Osteoblast (primary cell): ENCODE measurements at regions not wholly inside any gene's neighbourhood (a gene's known extent, or its start where the extent isn't known, plus 50 kb on each side); places are given as distances from the start of the nearest gene placed in this dataset.

ENCODE experiments used
- DNase-seq: peaks from one replicate; pipeline ENCODE4 v3.0.0; 2011; ENCODE audit warnings: low spot score, mixed read lengths; ENCODE audit not compliant: insufficient read length; ENCODE audit errors: missing footprints
- H2AFZ ChIP-seq: 2 replicates; pipeline ENCODE4 v1.6.0; 2011; ENCODE audit warnings: mild to moderate bottlenecking, low read length
- H3K27ac ChIP-seq: 2 replicates; pipeline ENCODE4 v1.5.1; 2011; ENCODE audit warnings: mild to moderate bottlenecking, low read depth, low read length, moderate library complexity
- H3K27me3 ChIP-seq: 2 replicates; pipeline ENCODE4 v1.6.0; 2012; ENCODE audit warnings: mild to moderate bottlenecking, control low read depth, inconsistent platforms, low read length, moderate library complexity; ENCODE audit not compliant: insufficient read depth
- H3K36me3 ChIP-seq: 2 replicates; pipeline ENCODE4 v1.5.1; 2011; ENCODE audit warnings: mild to moderate bottlenecking, low read length, control low read depth, moderate library complexity; ENCODE audit not compliant: insufficient read depth
- H3K4me1 ChIP-seq: 2 replicates; pipeline ENCODE4 v1.5.1; 2011; ENCODE audit warnings: mild to moderate bottlenecking, low read length, control low read depth, moderate library complexity; ENCODE audit not compliant: insufficient read depth
- H3K4me2 ChIP-seq: 2 replicates; pipeline ENCODE4 v1.6.0; 2011; ENCODE audit warnings: mild to moderate bottlenecking, low read length; ENCODE audit not compliant: insufficient read depth
- H3K4me3 ChIP-seq: fragments of 200-600 bp; sonication (generic); 3 replicates; pipeline ENCODE4 v1.5.1; 2012; ENCODE audit warnings: mild to moderate bottlenecking, low read length, inconsistent platforms; ENCODE audit not compliant: insufficient read depth
- H3K79me2 ChIP-seq: 2 replicates; pipeline ENCODE4 v1.6.0; 2012; ENCODE audit warnings: mild to moderate bottlenecking, low read length, control low read depth, inconsistent platforms; ENCODE audit not compliant: insufficient read depth
- H3K9me3 ChIP-seq: 2 replicates; pipeline ENCODE4 v1.5.1; 2011; ENCODE audit warnings: low read depth, low read length, control low read depth
- H4K20me1 ChIP-seq: 2 replicates; pipeline ENCODE4 v1.6.0; 2012; ENCODE audit warnings: mild to moderate bottlenecking, low read length, control low read depth; ENCODE audit not compliant: insufficient read depth
- CTCF ChIP-seq: IDR thresholded peaks from 2 replicates; pipeline ENCODE4 v1.5.1; 2011; ENCODE audit warnings: mild to moderate bottlenecking, low read depth, low read length, moderate library complexity; ENCODE audit errors: extremely low read depth

- Histone ChIP-seq H2AFZ (no peak overlapping the region), H3K36me3 (no peaks in the 10 kb centered on the region), H3K27me3 (no peaks in the 10 kb centered on the region), H4K20me1 (no peaks in the 10 kb centered on the region), H3K4me3 (no peak overlapping the region), H3K4me2 (no peak overlapping the region), H3K9me3 (no peaks in the 10 kb centered on the region), H3K79me2 (no peaks in the 10 kb centered on the region), H3K27ac (no peak overlapping the region), H3K4me1 (peaks cover 14% of the 10 kb centered on the region)
- no peak for TF ChIP-seq CTCF
- no peak for DNase-seq
Measured at GRCh38 chr11:19403196-19403895, 162.6 kb upstream of the E2F8 start.

GRCh38 chr11:19400296-19400695, 159.6 kb upstream of the E2F8 start:
- no peak for TF ChIP-seq CTCF
- Histone ChIP-seq H3K79me2 (no peaks in the 10 kb centered on the region), H4K20me1 (no peaks in the 10 kb centered on the region)

GRCh38 chr11:19398772-19399527, 158.2 kb upstream of the E2F8 start:
- Histone ChIP-seq H3K4me2 (peak overlapping the region; percentile 53), H2AFZ (peak overlapping the region; percentile 10)
- TF ChIP-seq CTCF: no peak

More at GRCh38 chr11:19400296-19400695, 159.6 kb upstream of the E2F8 start:
- H3K36me3 ChIP-seq: no peaks in the 10 kb centered on the region
- H3K4me2 ChIP-seq: no peak overlapping the region
- H3K27me3 ChIP-seq: no peaks in the 10 kb centered on the region
- H3K4me1 ChIP-seq: peaks cover 19% of the 10 kb centered on the region
- H2AFZ ChIP-seq: no peak overlapping the region
- DNase-seq: no peak
- no peak overlapping the region for H3K27ac ChIP-seq
- no peak overlapping the region for H3K4me3 ChIP-seq
- H3K9me3 ChIP-seq: no peaks in the 10 kb centered on the region

DNA sequence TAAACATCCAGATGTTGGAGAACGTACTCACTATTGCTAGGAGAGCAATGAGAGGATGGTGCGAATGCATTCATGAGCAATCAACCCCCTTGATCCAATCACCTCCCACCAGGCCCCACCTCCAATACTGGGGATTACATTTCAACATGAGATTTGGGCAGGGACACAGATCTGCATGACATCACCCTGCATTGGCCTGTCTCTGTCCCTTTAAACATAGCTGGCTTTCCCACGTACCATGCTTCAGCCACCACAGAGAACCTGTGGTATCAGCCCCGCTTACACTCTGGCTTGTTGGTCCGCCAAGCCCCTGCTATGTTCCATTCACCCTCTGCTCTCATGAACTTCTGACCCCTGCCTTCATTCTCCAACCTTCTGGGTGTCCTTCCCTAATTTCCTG, 157.5 kb upstream of the E2F8 start:
- Histone ChIP-seq H3K27me3 (no peaks in the 10 kb centered on the region), H3K4me3 (peak overlapping the region; percentile 31), H3K4me2 (peak overlapping the region; percentile 53), H3K9me3 (no peaks in the 10 kb centered on the region), H3K79me2 (no peaks in the 10 kb centered on the region), H4K20me1 (no peaks in the 10 kb centered on the region), H2AFZ (no peak overlapping the region), H3K36me3 (no peaks in the 10 kb centered on the region), H3K4me1 (peaks cover 26% of the 10 kb centered on the region), H3K27ac (peak overlapping the region; percentile 85)
- no peak for TF ChIP-seq CTCF
- DNase-seq: no peak

More at GRCh38 chr11:19398772-19399527, 158.2 kb upstream of the E2F8 start:
- no peaks in the 10 kb centered on the region for H3K36me3 ChIP-seq
- no peaks in the 10 kb centered on the region for H3K9me3 ChIP-seq
- H3K79me2 ChIP-seq: no peaks in the 10 kb centered on the region
- peak; percentile 84 for DNase-seq
- peak overlapping the region; percentile 85 for H3K27ac ChIP-seq
- H3K4me3 ChIP-seq: peak overlapping the region; percentile 31
- peaks cover 23% of the 10 kb centered on the region for H3K4me1 ChIP-seq
- no peaks in the 10 kb centered on the region for H3K27me3 ChIP-seq
- no peaks in the 10 kb centered on the region for H4K20me1 ChIP-seq
